ENCODE measurements at regions not wholly inside any gene's neighbourhood (a gene's known extent, or its start where the extent isn't known, plus 50 kb on each side); places are given as distances from the start of the nearest gene placed in this dataset.

DNA sequence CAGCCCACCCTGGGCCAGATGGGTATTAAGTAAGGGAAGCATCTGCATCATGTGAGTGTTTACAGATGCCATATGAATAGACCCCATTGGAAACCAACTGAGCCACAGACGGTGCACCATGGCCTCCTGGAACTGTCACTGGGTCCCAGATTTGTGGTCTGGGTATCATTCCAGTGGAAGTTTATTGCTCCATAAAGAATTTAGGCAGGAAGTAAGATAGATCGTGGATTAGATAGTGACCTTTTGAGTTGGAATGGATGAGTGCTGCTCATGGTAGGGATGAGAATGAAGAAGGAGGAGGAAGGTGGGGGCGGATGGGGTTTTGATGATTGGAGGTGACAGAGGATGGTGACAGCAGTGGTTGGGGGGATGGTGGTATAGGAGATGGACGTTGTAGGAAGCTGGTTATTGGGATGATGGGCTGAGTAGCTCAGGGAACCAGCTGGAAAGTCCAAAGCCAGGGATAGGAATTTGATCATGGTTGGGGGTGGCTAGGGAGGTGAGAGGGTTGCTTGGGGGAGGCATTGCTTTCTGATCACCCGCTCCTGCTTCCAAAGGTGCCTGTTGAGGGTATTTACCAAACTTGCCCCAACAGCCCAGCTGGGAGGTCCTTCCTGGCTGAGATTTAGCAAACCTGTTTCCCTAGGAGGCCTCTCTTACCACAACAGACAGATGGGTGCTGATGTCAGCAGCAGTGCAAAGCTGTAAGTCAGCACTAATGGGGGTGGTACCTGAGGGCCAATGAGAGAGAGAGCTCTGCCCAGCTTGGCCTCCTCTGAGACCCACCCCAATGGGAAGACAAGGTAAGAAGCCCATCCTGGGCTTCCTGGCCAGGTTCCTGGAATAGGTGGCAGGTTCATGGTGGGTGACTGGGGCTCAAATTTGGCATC lies 78.0 kb downstream of the VEGFA start:
- TF ChIP-seq, protein P1, sequence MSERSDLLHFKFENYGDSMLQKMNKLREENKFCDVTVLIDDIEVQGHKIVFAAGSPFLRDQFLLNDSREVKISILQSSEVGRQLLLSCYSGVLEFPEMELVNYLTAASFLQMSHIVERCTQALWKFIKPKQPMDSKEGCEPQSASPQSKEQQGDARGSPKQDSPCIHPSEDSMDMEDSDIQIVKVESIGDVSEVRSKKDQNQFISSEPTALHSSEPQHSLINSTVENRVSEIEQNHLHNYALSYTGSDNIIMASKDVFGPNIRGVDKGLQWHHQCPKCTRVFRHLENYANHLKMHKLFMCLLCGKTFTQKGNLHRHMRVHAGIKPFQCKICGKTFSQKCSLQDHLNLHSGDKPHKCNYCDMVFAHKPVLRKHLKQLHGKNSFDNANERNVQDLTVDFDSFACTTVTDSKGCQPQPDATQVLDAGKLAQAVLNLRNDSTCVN (CRISPR knock-in tag; IDR thresholded peaks at IDR 0.05; ENCODE audit: borderline replicate concordance), result no peak
- TF ChIP-seq, protein P2, sequence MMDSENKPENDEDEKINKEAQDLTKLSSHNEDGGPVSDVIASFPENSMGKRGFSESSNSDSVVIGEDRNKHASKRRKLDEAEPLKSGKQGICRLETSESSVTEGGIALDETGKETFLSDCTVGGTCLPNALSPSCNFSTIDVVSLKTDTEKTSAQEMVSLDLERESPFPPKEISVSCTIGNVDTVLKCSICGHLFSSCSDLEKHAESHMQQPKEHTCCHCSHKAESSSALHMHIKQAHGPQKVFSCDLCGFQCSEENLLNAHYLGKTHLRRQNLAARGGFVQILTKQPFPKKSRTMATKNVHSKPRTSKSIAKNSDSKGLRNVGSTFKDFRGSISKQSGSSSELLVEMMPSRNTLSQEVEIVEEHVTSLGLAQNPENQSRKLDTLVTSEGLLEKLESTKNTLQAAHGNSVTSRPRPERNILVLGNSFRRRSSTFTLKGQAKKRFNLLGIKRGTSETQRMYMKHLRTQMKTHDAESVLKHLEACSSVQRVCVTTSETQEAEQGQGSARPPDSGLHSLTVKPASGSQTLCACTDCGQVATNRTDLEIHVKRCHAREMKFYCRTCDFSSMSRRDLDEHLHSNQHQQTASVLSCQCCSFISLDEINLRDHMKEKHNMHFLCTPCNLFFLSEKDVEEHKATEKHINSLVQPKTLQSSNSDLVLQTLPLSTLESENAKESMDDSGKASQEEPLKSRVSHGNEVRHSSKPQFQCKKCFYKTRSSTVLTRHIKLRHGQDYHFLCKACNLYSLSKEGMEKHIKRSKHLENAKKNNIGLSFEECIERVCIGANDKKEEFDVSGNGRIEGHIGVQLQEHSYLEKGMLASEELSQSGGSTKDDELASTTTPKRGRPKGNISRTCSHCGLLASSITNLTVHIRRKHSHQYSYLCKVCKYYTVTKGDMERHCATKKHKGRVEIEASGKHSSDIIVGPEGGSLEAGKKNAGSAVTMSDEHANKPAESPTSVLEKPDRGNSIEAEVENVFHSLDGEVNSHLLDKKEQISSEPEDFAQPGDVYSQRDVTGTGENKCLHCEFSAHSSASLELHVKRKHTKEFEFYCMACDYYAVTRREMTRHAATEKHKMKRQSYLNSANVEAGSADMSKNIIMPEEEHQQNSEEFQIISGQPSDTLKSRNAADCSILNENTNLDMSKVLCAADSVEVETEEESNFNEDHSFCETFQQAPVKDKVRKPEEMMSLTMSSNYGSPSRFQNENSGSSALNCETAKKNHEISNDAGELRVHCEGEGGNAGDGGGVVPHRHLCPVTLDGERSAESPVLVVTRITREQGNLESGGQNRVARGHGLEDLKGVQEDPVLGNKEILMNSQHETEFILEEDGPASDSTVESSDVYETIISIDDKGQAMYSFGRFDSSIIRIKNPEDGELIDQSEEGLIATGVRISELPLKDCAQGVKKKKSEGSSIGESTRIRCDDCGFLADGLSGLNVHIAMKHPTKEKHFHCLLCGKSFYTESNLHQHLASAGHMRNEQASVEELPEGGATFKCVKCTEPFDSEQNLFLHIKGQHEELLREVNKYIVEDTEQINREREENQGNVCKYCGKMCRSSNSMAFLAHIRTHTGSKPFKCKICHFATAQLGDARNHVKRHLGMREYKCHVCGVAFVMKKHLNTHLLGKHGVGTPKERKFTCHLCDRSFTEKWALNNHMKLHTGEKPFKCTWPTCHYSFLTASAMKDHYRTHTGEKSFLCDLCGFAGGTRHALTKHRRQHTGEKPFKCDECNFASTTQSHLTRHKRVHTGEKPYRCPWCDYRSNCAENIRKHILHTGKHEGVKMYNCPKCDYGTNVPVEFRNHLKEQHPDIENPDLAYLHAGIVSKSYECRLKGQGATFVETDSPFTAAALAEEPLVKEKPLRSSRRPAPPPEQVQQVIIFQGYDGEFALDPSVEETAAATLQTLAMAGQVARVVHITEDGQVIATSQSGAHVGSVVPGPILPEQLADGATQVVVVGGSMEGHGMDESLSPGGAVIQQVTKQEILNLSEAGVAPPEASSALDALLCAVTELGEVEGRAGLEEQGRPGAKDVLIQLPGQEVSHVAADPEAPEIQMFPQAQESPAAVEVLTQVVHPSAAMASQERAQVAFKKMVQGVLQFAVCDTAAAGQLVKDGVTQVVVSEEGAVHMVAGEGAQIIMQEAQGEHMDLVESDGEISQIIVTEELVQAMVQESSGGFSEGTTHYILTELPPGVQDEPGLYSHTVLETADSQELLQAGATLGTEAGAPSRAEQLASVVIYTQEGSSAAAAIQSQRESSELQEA (CRISPR knock-in tag; IDR thresholded peaks at IDR 0.05; ENCODE audit: not compliant biosample characterization), result no peak
- TF ChIP-seq HNRNPK (IDR thresholded peaks at IDR 0.05; ENCODE audit: low read depth, low read length, poor library complexity, severe bottlenecking), result no peak
- no peak for TF ChIP-seq ZNF747 (CRISPR knock-in tag; IDR thresholded peaks at IDR 0.05; ENCODE audit: borderline replicate concordance)
- TF ChIP-seq ZNF263 (CRISPR knock-in tag; IDR thresholded peaks at IDR 0.05), result no peak
- TF ChIP-seq ELF1 (CRISPR knock-in tag; IDR thresholded peaks at IDR 0.05), result no peak
